ENCODE measurements at regions not wholly inside any gene's neighbourhood (a gene's known extent, or its start where the extent isn't known, plus 50 kb on each side); places are given as distances from the start of the nearest gene placed in this dataset.

DNA sequence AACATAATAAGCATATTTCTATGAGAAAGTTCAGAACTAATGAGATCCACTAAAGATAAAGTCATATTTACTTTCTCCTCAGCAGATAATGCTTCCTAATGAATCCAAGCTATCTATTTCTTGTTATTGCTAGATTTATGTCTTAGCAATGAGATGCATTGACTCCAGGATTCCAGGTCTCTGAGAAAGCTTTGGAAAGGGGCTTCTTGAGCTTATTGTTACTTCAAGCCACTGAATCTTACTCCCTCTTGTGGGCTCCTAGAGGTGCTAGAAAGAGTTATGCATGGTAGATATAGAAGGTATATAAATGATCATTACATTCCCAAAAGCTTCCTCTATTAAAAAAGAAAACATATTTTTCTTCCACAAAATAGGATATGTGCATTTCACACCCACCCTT, 246.4 kb upstream of the ADAMTS5 start:
- TF ChIP-seq, protein P1, sequence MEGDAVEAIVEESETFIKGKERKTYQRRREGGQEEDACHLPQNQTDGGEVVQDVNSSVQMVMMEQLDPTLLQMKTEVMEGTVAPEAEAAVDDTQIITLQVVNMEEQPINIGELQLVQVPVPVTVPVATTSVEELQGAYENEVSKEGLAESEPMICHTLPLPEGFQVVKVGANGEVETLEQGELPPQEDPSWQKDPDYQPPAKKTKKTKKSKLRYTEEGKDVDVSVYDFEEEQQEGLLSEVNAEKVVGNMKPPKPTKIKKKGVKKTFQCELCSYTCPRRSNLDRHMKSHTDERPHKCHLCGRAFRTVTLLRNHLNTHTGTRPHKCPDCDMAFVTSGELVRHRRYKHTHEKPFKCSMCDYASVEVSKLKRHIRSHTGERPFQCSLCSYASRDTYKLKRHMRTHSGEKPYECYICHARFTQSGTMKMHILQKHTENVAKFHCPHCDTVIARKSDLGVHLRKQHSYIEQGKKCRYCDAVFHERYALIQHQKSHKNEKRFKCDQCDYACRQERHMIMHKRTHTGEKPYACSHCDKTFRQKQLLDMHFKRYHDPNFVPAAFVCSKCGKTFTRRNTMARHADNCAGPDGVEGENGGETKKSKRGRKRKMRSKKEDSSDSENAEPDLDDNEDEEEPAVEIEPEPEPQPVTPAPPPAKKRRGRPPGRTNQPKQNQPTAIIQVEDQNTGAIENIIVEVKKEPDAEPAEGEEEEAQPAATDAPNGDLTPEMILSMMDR (conservative IDR thresholded peaks at IDR 0.05): peak; percentile 25
- no peak for TF ChIP-seq ZFX (IDR thresholded peaks at IDR 0.05)
